ENCODE measurements at regions not wholly inside any gene's neighbourhood (a gene's known extent, or its start where the extent isn't known, plus 50 kb on each side); places are given as distances from the start of the nearest gene placed in this dataset.

GRCh38 chr6:148068437-148069061 is 274.1 kb upstream of the SASH1 start:
- DNase-seq: no peak

- DNase-seq: no peak
These were observed 273.4 kb upstream of the SASH1 start for GRCh38 chr6:148069256-148069655.

DNA sequence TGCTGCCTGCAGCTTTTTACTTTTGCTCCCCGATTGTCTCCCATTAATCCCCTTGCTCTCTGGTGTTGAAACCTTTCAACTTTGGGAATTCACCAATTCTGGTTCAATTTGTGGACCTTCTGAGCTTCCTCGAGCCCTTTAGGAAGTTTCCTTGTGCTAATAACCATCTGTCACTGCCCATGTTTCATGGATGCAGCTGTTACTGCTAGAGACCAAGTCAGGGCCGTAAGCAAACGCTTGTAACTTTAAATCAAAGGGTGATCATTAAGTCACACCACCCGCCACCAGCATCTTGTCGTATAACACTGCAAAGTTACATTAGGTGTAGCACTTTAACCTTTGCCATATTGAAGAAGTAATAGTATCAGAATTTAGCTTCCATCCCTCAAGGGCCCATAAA is 268.3 kb upstream of the SASH1 start:
- DNase-seq: no peak

DNA sequence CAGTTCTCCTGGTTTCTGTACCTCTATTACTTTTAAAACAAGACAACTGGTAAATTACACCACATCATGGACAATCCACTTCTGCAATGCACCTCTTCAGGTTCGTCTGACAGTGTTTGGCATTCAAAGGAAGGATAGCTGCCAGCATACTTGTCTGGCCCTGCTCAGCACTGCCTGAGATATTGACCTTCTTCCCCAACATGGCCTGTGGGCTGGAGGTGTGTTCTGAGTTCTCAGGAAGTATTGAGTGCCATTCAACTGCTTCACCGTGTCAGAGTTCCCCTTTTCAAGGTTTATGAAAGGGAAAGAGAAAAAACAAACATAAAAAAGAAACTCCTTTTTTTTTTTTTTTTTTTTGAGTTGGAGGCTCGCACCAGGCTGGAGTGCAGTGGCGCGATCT is 267.9 kb upstream of the SASH1 start:
- no peak for DNase-seq

- no peak for DNase-seq
These were observed 267.3 kb upstream of the SASH1 start for GRCh38 chr6:148075352-148075751.

DNA sequence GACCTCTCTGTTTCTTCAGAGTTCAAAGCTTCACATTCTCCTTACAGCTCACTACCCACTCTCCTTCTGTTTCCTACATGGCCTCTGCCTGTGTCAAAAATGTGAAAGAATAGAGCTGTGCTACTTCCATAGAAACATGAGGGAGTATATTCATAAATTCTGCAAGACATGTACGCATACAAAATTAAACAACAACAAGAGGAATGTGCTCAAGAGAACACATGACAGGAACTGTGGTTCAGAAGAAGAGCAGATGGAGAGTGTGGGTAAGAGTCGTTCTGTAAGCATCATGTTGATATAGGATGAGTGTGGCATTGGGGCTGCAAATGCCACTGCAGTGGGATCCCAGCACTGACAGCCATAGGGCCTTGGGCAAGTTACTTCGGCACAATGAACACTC is 266.6 kb upstream of the SASH1 start:
- no peak for DNase-seq

- DNase-seq: no peak
These were observed 262.3 kb upstream of the SASH1 start for GRCh38 chr6:148080315-148080714.

- DNase-seq: no peak
These were observed 261.6 kb upstream of the SASH1 start for GRCh38 chr6:148081076-148081475.

DNA sequence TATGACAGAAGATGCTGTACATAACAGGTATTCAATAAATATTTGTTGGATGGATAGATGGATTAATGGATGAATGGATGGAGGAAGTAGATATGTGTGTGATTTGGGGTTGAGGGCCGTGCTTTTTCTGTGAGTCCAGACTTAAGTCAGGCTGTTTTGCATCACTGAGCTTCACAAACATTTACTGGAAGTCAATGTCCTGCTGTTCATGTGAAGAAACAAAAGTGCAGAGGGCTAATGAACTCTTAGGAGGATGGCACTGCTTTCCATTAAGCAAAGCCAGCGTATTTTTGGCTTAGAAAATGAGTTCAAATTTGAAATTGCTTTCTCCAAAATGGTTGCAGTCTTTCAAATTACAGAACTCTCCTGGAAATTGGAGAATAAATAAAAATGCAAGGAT is 260.6 kb upstream of the SASH1 start:
- DNase-seq: no peak

- DNase-seq: no peak
These were observed 259.9 kb upstream of the SASH1 start for GRCh38 chr6:148082696-148083095.

DNA sequence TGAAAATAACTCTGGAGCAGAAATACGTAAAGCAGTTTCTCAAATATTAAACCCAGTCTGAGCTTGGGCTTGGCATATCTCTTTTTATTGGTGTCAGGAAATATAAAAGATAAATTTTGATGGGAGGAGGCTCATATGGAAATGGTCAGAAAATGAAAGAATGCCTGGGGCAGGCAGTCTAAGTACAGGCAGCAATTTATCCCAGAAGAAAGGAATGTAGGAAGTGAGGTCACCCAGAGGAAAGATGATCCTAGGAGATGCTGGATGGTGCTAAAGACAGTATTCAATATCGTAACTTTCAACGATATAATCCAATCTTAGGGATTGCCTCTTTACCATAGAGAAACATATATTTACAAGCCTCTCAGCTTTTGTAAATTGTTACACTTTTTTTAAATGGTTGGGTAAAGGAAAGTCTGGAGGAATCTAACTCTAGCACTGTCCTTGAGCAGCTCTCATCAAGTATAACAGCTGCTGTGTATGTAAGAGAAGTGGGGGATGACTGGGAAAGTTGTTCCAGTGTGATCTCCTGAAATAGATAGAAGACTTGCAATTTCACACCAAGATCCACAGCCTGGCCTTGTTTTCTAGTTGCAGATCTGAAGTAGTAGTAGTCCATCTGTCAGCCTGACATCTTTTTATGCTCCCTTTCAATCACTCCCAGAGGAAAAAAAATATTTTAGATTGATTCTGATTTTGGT is 256.9 kb upstream of the SASH1 start:
- DNase-seq: no peak

DNA sequence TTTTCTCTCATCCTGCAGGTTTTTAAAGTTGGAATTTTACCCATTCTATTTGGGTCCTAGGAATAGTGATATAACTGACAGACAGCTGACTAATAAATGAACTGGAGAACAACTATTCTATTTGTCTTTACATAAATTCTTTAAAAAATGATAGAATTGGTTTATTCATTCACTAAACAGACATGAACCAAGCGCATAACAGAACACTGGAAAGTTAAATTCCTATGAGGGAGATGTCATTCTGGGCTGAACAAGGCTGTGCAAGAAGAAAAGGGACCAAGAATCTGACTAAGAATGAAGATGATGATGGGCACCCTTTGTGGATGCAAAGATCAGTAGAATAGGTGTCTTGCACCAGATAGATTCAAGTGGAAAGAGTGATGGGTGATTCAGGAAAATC is 256.3 kb upstream of the SASH1 start:
- no peak for DNase-seq

GRCh38 chr6:148086843-148087242 is 255.8 kb upstream of the SASH1 start:
- no peak for DNase-seq

GRCh38 chr6:148087659-148088058 is 255.0 kb upstream of the SASH1 start:
- DNase-seq: no peak

DNA sequence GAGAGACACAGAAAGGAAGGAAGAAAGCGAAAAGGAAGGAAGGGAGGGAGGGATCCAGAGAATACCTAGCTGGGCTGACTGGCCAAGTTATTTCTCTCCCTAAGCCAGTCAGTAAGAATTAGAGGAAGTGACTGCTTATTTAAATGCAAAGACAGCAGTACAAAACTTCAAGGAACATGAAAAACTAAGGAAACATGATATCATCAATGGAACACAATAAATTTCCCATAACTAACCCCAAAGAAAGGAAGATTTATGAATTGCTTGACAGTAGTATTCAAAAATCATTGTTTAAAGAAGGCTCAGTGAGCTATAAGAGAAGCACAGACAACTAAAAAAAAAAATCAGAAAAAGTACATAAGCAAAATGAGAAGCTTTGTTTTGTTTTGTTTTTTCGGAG is 252.3 kb upstream of the SASH1 start:
- no peak for DNase-seq

DNA sequence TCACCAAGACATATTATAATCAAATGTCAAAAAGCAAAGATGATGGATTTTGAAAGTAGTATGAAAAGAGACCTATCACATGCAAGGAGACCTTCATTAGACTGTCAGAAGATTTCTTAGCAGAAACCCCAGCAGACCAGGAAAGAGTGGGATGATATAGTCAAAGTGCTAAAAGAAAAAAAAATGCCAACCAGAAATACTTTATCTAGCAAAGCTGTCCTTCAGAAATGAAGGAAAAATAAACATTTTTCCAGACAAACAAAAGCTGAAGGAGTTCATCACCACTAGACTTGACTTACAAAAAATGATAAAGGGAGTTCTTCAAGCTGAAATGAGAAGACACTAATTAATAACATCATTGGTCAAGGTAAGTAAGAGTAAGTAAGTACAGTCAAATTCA is 251.2 kb upstream of the SASH1 start:
- DNase-seq: no peak

GRCh38 chr6:148103436-148103835 is 239.2 kb upstream of the SASH1 start:
- DNase-seq: no peak

DNA sequence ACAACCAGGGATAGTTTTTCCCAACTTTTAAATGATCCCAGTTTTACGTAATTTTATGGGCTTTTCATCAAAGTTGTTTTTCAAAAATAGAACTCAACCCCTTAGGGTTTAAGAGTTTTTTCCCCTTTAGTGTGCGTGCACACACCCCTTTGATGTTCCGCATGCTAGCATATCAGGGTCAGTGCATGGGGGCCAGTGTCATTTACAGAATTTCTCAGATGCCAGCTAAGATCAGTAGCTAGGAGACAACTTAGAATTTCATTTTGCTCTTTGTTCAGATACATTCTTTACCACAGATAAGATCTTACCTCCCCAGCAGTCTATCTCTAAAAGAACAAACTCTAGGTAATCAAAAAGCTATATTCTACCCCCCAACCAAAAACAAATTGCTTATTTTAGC is 238.5 kb upstream of the SASH1 start:
- no peak for DNase-seq

DNA sequence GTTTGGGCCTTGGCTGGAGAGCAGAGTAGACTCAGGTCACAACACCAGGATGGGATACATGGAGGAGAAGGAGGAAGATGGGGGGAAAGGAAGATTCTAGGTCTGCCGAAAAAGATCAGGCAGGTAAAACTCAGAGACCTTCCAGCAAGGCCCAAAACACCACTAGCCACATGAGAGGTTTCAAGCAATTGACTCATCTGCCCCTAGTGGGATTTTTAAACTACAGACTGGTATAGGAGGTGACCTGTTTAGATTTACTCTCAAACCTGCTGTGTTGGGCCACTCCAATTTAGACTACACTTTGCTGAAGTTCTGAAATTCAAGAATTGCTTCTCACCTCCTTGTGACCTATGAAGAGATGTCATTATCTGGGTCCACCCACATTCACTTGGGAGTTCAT is 236.9 kb upstream of the SASH1 start:
- DNase-seq: no peak

GRCh38 chr6:148107911-148108310 is 234.7 kb upstream of the SASH1 start:
- DNase-seq: no peak

GRCh38 chr6:148109732-148110131 is 232.9 kb upstream of the SASH1 start:
- no peak for DNase-seq

DNA sequence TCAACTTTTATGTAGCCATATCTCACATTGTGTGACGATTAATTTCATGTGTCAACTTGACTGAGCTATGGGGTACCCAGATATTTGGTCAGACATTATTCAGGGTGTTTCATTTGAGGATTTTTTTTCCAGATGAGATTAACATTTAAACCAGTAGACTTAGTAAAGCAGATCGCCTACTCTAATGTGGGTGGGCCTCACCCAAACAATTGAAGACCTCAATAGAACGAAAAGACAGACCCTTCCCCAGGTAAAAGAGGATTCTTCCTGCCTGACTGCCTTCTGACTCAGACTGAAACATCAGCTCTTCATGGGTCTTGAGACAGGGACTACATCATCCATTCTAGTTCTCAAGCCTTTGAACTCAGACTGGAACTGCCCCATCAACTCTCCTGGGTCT is 231.7 kb upstream of the SASH1 start:
- no peak for DNase-seq

DNA sequence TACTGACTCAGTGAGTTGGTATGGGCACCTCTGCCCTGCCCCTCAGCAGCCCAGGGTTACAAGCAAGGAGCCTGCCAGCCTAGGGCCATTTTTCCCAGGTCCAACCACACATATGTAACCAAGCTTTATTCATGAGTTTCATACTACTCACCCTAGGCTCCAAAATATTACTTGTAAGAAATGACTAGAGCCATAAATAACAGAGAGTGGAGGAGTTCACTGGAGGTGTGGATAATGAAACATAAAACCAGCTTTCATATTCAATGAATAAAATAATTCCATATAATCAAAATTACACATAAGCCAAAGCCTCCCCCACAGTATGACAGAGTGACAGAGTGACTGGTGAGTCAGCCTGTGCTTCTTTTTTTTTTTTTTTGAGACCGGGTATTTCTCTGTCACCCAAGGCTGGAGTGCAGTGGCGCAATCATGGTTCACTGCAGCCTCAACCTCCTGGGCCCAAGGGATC is 229.8 kb upstream of the SASH1 start:
- no peak for DNase-seq

- no peak for DNase-seq
These were observed 226.6 kb upstream of the SASH1 start for GRCh38 chr6:148116001-148116400.

- DNase-seq: no peak
These were observed 224.4 kb upstream of the SASH1 start for GRCh38 chr6:148118244-148118643.
